ENCODE measurements at regions not wholly inside any gene's neighbourhood (a gene's known extent, or its start where the extent isn't known, plus 50 kb on each side); places are given as distances from the start of the nearest gene placed in this dataset.

DNA sequence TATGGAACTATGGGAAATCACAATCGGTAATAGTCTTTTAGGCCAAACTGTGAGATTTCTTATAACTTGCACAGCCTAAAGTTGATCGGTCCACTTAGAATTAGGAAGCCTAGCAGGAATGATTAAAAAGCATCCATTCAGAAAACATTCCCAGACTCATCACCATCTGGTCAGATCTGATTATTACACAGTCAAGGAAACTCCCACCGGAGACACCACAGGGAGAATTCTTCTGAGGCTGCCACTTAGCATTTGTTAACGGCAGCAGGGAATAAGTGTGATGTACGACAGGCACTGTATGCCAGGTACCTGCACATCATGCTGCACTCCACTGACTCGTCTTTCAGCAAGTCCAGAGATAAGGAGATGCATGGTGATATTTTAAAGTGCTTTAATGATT is 227.6 kb upstream of the STEAP1 start:
- H3K36me3 ChIP-seq: no peaks in the 10 kb centered on the region
- no peak overlapping the region for H3K27ac ChIP-seq
- no peak for TF ChIP-seq CTCF (IDR thresholded peaks at IDR 0.05)
- intact Hi-C loops (cut with DNase I): no loop called here
- no peak for FAIRE-seq
- no peak for DNase-seq
- no peaks in the 10 kb centered on the region for H3K9me3 ChIP-seq
- WGBS, 2 donors: 55 to 66% methylated on average over 6 of the region's 6 CpGs
- no peaks in the 10 kb centered on the region for H3K4me1 ChIP-seq
- no peak overlapping the region for H3K4me3 ChIP-seq
- no peaks in the 10 kb centered on the region for H3K27me3 ChIP-seq
- no peak for ATAC-seq

- H3K36me3 ChIP-seq: no peaks in the 10 kb centered on the region
- H3K4me1 ChIP-seq: no peaks in the 10 kb centered on the region
- intact Hi-C loops (cut with DNase I): no loop called here
- WGBS, 2 donors: 27 to 63% methylated on average over 1 of the region's 1 CpG
- no peaks in the 10 kb centered on the region for H3K27me3 ChIP-seq
- H3K27ac ChIP-seq: no peak overlapping the region
- no peak for DNase-seq
- H3K9me3 ChIP-seq: no peaks in the 10 kb centered on the region
- no peak overlapping the region for H3K4me3 ChIP-seq
- ATAC-seq: no peak
- FAIRE-seq: no peak
- TF ChIP-seq CTCF (IDR thresholded peaks at IDR 0.05): no peak
These were observed 226.5 kb upstream of the STEAP1 start for GRCh38 chr7:89927762-89928161.

DNA sequence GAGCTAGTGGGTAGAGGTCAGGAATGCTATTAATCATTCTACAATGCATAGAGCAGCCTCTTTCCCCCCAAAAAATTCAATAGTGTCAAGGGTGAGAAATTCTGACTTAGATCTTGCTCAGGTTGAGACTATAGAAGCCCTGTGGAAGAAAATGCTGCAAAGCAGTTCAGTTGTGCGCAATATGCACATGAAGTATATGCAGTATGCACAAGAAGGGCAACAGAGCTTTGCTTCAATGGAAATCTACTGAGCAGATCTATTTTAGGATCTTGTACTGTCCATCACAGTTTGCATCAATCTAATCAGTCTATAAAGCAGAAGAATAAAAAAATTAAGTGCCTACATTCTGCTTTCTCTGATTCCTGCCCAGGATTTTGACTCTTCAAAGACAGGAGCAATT is 225.8 kb upstream of the STEAP1 start:
- TF ChIP-seq CTCF (IDR thresholded peaks at IDR 0.05): no peak
- intact Hi-C loops (cut with DNase I): no loop called here
- WGBS, 2 donors: 95 to 100% methylated on average over 1 of the region's 1 CpG
- no peak for DNase-seq
- no peak overlapping the region for H3K4me3 ChIP-seq
- H3K9me3 ChIP-seq: no peaks in the 10 kb centered on the region
- H3K4me1 ChIP-seq: no peaks in the 10 kb centered on the region
- FAIRE-seq: no peak
- no peak for ATAC-seq
- no peak overlapping the region for H3K27ac ChIP-seq
- H3K27me3 ChIP-seq: no peaks in the 10 kb centered on the region
- H3K36me3 ChIP-seq: no peaks in the 10 kb centered on the region

GRCh38 chr7:89934101-89934500 is 220.2 kb upstream of the STEAP1 start:
- Histone ChIP-seq H3K4me1 (no peaks in the 10 kb centered on the region), H3K27me3 (no peaks in the 10 kb centered on the region), H3K36me3 (no peaks in the 10 kb centered on the region), H3K4me3 (no peak overlapping the region), H3K27ac (no peak overlapping the region), H3K9me3 (no peaks in the 10 kb centered on the region)
- no peak for TF ChIP-seq CTCF (IDR thresholded peaks at IDR 0.05)
- FAIRE-seq (no peak), ATAC-seq (no peak), DNase-seq (no peak)
- intact Hi-C loops (cut with DNase I): no loop called here
- WGBS, 2 donors: 8 to 10% methylated on average over 1 of the region's 1 CpG

- intact Hi-C loops (cut with DNase I): no loop called here
- H3K27me3 ChIP-seq: no peaks in the 10 kb centered on the region
- FAIRE-seq: no peak
- H3K4me1 ChIP-seq: no peaks in the 10 kb centered on the region
- DNase-seq: no peak
- WGBS, 2 donors: 41 to 60% methylated on average over 3 of the region's 3 CpGs
- H3K27ac ChIP-seq: no peak overlapping the region
- TF ChIP-seq CTCF (IDR thresholded peaks at IDR 0.05): no peak
- no peaks in the 10 kb centered on the region for H3K9me3 ChIP-seq
- ATAC-seq: no peak
- no peak overlapping the region for H3K4me3 ChIP-seq
- no peaks in the 10 kb centered on the region for H3K36me3 ChIP-seq
These were observed 210.7 kb upstream of the STEAP1 start for GRCh38 chr7:89943525-89944050.
